DMS114 treated with DMSO at 0.1 percent for 48 hours (cell line): ENCODE measurements at regions not wholly inside any gene's neighbourhood (a gene's known extent, or its start where the extent isn't known, plus 50 kb on each side); places are given as distances from the start of the nearest gene placed in this dataset.
"Not testable (repeated sequence)": the region's sequence is repeated elsewhere in the genome, so short reads cannot be mapped to it uniquely, and the experiment has no call there.

Experiments
- DNase-seq: peaks from one replicate; lab custom pipeline; 2025; ENCODE audit not compliant: unreplicated experiment; lab: John Stamatoyannopoulos, UW

DNA sequence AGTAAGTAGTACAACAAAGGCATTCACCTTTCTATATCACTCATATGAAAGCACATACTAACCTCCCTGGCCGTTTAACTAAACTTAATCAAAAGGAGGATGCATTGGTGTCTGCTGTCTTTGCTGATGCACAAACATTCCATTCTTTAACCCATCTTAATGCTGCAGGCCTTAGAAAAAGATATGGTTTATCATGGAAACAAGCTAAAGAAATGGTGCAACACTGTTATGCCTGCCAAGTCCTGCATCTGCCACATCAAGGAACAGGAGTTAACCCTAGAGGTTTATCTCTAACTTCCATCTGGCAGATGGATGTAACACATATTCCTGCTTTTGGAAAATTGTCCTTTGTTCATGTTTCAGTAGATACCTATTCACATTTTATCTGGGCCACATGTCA, 296.5 kb upstream of the DKK2 start:
- not testable (repeated sequence) for DNase-seq

DNA sequence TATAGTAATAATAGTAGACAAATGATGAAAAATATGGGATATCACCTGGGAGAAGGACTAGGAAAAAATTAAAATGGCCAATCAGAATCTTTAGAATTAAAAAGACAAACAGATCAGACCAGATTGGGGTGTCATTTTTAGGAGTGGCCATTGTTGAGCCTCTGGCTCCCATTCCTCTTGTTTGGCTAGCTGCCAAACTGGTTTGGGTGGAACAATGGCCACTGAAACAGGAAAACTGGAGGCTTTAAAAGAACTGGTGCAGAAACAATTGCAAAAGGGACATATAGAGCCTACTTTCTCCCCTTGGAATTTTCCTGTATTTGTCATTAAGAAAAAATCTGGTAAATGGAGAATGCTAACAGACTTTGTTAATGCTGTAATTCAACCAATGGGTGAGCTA, 294.8 kb upstream of the DKK2 start:
- no peak for DNase-seq

DNA sequence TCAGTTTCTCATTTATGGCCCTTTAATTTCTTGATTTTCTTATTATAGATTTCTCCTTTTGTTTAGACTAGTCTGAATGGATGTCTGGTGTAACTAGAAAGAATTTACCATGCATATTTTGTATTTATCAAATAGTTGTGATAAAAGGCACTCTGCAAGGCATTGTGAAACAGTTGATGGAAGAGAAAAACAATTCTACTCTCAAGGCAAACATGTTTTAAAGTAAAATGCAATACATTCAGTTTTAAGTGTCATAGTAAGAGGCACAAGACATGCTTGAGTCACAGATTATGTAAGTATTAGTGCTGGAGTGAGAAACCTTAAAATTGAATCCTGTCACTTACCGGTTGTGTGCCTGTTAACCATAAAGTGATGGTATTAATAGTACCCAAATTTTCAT, 283.3 kb upstream of the DKK2 start:
- DNase-seq, result no peak

DNA sequence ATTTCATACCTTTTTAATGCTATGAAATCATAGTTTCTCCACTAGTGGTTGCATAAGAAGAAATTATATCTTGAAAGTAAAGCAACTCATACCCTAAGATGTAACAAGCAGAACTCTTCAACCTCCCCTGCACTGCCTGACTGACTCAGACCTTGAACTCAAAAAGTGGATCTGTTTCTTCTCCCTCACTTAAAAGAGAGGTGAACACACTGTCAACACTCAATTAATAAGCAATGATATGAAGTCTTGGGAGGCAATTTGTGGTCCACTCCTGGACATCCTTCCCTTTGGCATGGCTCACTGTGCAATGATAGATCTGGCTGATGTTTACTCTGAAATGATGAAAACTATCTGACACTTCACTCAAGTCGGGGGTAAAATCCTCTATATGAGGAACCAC, 282.0 kb upstream of the DKK2 start:
- DNase-seq, result no peak

GRCh38 chr4:107317611-107318010, 281.5 kb upstream of the DKK2 start:
- no peak for DNase-seq

GRCh38 chr4:107315584-107315983, 279.5 kb upstream of the DKK2 start:
- DNase-seq, result no peak

DNA sequence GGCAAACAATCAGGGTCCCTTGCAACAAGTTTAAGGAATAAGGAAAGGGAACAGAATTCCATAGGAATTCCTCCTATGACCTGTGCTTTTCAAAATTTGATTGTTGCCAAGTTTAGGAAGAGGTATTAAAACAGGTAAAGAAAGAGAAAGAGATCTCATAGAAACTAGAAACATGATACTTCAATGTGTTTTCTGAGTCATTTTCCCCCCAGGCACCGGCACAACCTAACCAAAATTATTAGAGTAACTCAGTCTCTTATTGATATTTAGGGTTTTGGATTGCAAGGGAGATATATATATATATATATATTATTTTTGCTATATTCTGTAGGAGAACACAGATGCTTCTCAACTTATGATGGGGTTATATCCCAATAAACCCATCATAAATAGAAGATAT, 278.0 kb upstream of the DKK2 start:
- no peak for DNase-seq

- DNase-seq, result no peak
Measured at GRCh38 chr4:107312366-107312765, 276.3 kb upstream of the DKK2 start.

DNA sequence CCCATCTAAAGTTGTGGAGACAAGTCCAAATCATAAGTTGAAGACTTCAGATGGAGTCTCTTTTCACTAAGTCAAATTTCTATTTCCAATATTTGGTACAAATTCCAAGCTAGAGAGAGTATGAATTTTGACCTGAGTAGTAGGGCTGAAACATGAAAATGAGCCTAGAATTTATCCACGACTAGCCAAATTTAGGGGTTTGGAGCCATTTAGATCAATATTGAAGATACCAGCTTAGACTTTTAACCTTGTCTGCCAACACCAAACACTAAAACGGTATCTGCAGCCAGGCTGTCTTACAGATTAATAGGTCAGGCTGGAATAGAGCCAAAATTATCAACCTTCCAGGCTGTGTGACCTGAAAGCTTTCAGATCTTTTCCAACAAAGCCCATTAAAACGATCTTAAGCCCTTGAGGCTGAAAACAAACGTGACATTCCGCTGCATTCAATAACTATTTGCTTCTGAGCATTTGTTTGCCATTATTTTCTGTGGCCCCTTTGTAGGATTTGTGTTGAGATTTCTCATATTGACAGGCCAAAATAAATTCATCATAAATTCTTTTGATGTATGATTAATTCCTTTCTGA, 268.7 kb upstream of the DKK2 start:
- no peak for DNase-seq

- DNase-seq, result no peak
Measured at GRCh38 chr4:107299646-107300045, 263.5 kb upstream of the DKK2 start.

DNA sequence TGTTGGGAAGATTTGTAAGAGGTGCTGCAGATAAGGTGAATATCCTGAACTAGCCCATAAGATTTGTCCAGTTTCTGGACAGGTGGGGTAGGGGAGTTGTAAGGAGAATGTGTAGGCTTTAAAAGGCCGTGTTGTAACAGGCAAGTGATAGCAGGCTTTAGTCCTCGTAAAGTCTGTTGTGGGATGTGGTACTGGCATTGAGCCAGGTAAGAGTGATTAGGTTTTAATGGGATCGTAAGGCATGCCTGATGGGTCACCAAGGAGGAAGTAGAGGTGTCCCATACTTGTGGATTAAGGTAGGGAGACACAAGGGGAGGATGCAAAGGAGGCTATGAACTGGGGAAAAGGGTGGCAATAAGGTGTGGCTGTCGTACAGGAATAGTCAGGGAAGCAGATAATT, 256.9 kb upstream of the DKK2 start:
- no peak for DNase-seq

DNA sequence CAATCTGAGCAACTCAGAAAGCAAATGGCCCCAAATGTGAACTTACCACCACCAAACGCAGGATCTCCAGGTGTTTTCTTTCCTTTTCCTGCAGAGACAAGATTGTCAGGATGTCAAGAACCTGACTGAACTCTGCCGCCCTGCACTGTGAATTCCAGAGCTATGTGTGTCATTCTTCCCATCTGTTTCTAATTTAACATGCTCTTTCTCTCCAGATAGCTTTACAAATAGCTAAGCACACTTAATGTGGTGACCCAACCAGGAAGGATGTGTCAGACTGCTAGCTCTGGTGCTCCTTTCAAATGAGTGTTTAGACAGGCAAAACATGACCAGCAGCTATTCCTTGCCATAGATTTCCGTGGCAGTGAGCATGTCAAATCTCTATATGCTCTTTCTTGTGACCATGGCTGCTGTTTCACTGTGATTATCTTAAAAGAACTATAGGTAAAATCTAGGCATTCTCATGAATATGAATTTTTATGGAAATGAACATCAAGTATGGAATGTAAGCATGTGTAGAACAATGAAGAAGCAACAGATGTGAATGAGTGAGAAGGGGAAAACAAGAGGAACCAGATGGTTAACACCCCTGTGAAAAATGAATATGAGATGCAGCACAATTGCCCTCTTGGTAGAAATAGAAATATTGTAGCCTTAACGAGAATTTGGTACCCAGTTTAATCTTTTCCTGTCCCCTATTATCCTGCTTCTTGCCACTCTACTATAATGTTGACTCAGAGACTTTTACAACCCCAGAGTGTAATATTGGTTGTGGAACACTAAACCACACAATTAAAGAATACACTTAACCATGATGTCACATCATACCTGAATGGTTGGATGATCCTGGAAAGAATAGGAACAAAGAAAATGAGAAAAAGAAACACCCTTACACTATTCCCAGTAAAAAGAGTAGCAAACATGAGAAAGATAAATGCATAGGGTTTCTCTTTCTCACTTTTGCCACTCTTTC, 247.8 kb upstream of the DKK2 start:
- DNase-seq, result no peak

GRCh38 chr4:107279733-107280132, 243.6 kb upstream of the DKK2 start:
- no peak for DNase-seq

DNA sequence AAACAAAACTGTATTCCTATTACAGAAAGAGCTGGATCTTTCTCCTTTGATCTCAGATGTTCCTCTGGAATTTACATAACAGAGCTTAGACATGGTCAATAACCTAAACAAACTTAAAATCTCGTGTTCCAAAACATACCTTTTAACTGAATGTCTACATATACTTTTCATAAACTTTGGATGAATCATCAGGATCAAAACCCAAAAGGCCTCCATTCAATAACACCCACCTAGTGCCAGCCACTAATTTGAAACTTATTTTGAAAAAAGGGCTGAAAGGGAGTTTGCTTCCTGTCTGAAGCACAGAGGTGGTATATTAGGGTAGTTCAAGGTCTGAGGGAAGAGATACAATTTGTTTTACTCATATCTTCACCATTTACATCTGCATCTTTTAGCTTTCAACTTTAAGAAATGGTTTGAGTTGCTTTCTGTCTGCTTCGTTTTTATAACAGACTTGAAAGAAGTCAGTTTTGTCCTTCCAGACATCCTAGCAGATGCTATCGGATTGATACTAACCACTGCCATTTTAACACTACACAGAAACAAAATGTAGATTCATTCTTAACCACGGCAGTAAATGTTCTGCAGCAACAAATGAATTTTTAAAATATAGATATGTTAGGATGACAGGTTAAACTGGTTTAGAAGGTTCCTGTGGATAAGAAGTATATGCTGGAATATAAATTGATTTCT, 242.8 kb upstream of the DKK2 start:
- no peak for DNase-seq

DNA sequence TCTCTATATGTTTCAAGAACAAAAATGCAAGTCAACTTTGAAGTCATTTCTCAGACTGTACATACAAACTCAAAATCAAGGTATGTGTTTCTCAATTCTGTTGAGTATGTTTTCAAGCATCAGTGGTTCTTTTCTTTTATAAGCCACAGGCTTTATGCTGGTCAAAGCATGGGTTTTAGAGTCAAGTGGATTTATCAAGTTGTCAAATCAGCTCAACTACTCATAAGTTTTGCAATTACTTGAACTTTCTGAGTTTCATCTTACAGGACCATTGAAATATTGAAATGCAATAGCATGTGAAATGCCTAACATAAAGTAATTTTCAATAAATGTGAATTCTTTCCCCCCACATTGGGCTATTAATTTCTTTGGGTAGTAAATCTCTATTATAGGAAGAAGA, 239.9 kb upstream of the DKK2 start:
- no peak for DNase-seq

DNA sequence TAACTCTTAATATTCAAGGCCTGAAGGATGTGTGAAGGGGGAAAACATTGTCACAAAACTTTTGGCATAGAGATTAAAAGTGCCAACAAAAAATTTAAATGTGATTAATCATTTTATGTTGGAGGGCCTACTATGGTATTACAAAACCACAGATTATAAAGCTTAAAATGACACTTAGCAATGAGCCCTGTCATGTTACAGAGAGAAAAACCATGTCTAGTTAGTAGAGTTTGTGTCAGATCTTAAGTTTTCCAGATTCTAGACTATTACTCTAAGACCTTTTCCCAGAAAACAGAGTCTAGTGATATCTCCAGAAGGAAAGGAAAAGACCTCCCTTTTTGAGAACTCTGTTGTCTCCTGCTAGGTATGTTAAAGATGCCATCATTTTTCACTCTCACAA, 239.1 kb upstream of the DKK2 start:
- no peak for DNase-seq

GRCh38 chr4:107270614-107271013, 234.5 kb upstream of the DKK2 start:
- no peak for DNase-seq

DNA sequence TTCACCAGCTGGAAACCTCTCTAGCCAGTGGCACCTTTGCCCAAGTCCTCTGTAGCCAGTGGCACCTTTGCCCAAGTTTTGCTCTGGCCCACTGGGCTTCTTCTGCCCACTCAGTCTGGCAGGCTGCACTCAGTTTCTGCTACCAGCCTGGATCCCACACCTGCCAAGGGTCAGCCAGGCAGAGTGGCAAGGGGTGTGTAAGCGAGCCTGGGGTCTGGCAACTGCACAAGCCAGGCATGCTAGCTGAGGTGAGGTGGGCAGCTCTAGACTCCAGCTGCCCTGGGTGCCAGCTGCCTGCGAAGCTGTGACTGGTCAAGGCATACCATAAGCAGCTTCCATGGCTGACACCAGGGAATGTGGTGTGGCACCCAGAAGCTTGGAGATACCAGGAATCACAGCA, 233.1 kb upstream of the DKK2 start:
- DNase-seq, result no peak

- no peak for DNase-seq
Measured at GRCh38 chr4:107265859-107266258, 229.7 kb upstream of the DKK2 start.

GRCh38 chr4:107261241-107261874, 225.2 kb upstream of the DKK2 start:
- no peak for DNase-seq

GRCh38 chr4:107258359-107258758, 222.2 kb upstream of the DKK2 start:
- no peak for DNase-seq

DNA sequence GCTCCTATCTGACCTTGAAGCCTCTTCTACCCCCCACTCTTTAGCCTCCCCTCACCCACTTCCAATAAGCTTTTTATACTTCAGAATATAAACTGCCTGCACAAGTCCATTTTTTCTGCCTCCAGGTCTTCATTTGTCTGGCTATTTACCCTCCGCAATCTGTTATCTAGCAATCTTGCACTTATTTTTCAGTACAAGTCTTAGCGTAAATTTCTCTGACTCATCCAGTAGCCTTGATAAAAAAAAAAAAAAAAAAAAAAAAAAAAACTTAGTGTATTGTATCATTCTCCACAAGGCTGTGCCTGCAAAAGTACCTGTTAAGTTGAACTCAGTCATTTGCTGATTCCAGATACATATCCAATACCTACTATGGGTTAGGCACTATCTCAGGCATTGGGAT, 219.5 kb upstream of the DKK2 start:
- DNase-seq, result no peak
